Natural killer cell treated with Interleukin-12 subunit alpha and Interleukin-12 subunit beta and Interleukin-15 and Interleukin-18, amount 100 ng/mL, for 72 hours (primary cell): ENCODE measurements at regions not wholly inside any gene's neighbourhood (a gene's known extent, or its start where the extent isn't known, plus 50 kb on each side); places are given as distances from the start of the nearest gene placed in this dataset.
"Not testable (repeated sequence)": the region's sequence is repeated elsewhere in the genome, so short reads cannot be mapped to it uniquely, and the experiment has no call there.

ENCODE experiments used
- ATAC-seq, 2 donors: fragments of 150-1000 bp; cut with Tn5 transposase in 1 of 2; sonication (Bioruptor Pico), chemical (Tn5 transposase) in 1 of 2; 2 replicates each; pipeline ENCODE4 v1.10.0; 2021
- DNase-seq: peaks from one replicate; pipeline ENCODE4 v3.0.0; 2022; ENCODE audit warnings: low spot score
- H3K27ac Mint-ChIP-seq, 2 donors: 1 replicate in 1 of 2; 2 replicates in 1 of 2; pipeline ENCODE4 v1.8.0; 2022; ENCODE audit warnings: mixed read lengths in 2 of 2, mild to moderate bottlenecking in 1 of 2, moderate library complexity in 1 of 2
- H3K27me3 Mint-ChIP-seq, 2 donors: 1 replicate in 1 of 2; 2 replicates in 1 of 2; pipeline ENCODE4 v1.8.0; 2022; ENCODE audit warnings: mixed read lengths in 2 of 2
- H3K36me3 Mint-ChIP-seq: one replicate; pipeline ENCODE4 v1.8.0; 2022; ENCODE audit warnings: mixed read lengths
- H3K4me1 Mint-ChIP-seq, 2 donors: 1 replicate in 1 of 2; 2 replicates in 1 of 2; pipeline ENCODE4 v1.8.0; 2022; ENCODE audit warnings: low read depth in 2 of 2, mixed read lengths in 2 of 2, mild to moderate bottlenecking in 1 of 2
- H3K4me3 Mint-ChIP-seq: one replicate; pipeline ENCODE4 v1.8.0; 2022; ENCODE audit warnings: mixed read lengths
- H3K9me3 Mint-ChIP-seq: 2 replicates; pipeline ENCODE4 v1.8.0; 2022; ENCODE audit warnings: mixed read lengths

GRCh38 chr11:69576069-69576782, 64.7 kb upstream of the CCND1 start:
- H3K36me3 Mint-ChIP-seq, result no peaks in the 10 kb centered on the region
- H3K4me3 Mint-ChIP-seq, result no peak overlapping the region
- H3K27ac Mint-ChIP-seq, result no peak overlapping the region
- H3K27me3 Mint-ChIP-seq, result peaks cover 13 to 37% of the 10 kb centered on the region in 2 donors
- no peaks in the 10 kb centered on the region for H3K4me1 Mint-ChIP-seq
- DNase-seq (no peak), ATAC-seq (peak in 1 of 2 donors; percentile 48)
- no peaks in the 10 kb centered on the region for H3K9me3 Mint-ChIP-seq

GRCh38 chr11:69578167-69578566, 62.8 kb upstream of the CCND1 start:
- Mint-ChIP-seq H3K9me3 (no peaks in the 10 kb centered on the region), H3K27ac (no peak overlapping the region), H3K36me3 (no peaks in the 10 kb centered on the region), H3K27me3 (peaks cover 17 to 32% of the 10 kb centered on the region in 2 donors), H3K4me3 (no peak overlapping the region), H3K4me1 (no peaks in the 10 kb centered on the region)
- DNase-seq, result no peak
- no peak for ATAC-seq

DNA sequence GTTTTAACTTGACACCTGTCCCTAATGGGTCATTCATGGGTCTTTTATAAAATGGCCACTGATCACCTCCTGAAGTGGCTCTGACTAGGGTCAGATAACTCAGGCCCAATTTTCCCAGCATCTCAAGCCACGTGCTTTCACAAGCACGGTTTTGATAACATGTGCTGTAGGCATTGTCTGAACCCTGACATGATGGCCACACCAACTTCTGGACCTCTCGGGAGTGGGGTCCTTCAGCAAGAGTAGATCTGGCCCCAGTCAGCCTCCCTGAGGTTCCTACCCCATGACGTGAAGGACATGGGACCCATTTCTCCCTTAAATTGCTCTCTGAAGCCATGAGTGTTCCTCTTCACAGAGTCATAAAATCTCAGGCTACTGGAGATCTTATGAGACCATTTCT, 60.4 kb upstream of the CCND1 start:
- no peak for DNase-seq
- no peaks in the 10 kb centered on the region for H3K36me3 Mint-ChIP-seq
- H3K27ac Mint-ChIP-seq, result no peak overlapping the region
- H3K4me1 Mint-ChIP-seq, result no peaks in the 10 kb centered on the region
- peaks cover 19 to 23% of the 10 kb centered on the region in 2 donors for H3K27me3 Mint-ChIP-seq
- ATAC-seq, result no peak
- no peak overlapping the region for H3K4me3 Mint-ChIP-seq
- H3K9me3 Mint-ChIP-seq, result no peaks in the 10 kb centered on the region

GRCh38 chr11:69582756-69583467, 58.0 kb upstream of the CCND1 start:
- H3K4me1 Mint-ChIP-seq, result no peaks in the 10 kb centered on the region
- H3K36me3 Mint-ChIP-seq, result no peaks in the 10 kb centered on the region
- no peak overlapping the region for H3K27ac Mint-ChIP-seq
- no peak for DNase-seq
- no peaks in the 10 kb centered on the region for H3K9me3 Mint-ChIP-seq
- ATAC-seq, result no peak
- H3K4me3 Mint-ChIP-seq, result no peak overlapping the region
- H3K27me3 Mint-ChIP-seq, result peaks cover 20 to 21% of the 10 kb centered on the region in 2 donors

DNA sequence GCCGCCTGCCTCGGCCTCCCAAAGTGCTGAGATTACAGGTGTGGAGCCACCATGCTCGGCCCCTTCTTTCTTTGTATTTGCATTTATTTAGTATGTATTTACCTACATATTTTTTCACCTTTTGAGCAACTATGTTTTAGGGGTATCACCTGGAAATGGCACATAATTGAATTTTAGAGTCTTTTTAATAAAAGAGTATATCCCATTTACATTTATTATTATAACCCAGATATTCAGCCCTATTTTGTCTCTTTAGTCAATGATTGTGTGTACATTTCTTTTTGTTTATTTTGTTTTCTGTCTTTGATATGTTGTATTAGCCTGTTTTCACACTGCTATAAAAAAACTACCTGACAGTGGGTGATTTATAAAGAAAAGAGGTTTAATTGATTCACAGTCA, 56.8 kb upstream of the CCND1 start:
- DNase-seq, result no peak
- Mint-ChIP-seq H3K9me3 (no peaks in the 10 kb centered on the region), H3K4me1 (no peaks in the 10 kb centered on the region), H3K4me3 (no peak overlapping the region), H3K27me3 (peaks cover 24% of the 10 kb centered on the region in 2 donors), H3K36me3 (no peaks in the 10 kb centered on the region), H3K27ac (no peak overlapping the region)
- no peak for ATAC-seq

GRCh38 chr11:69585385-69585784, 55.6 kb upstream of the CCND1 start:
- Mint-ChIP-seq H3K4me1 (no peaks in the 10 kb centered on the region), H3K27me3 (peaks cover 24 to 26% of the 10 kb centered on the region in 2 donors), H3K27ac (no peak overlapping the region), H3K36me3 (no peaks in the 10 kb centered on the region), H3K9me3 (no peaks in the 10 kb centered on the region), H3K4me3 (no peak overlapping the region)
- ATAC-seq, result no peak
- no peak for DNase-seq

DNA sequence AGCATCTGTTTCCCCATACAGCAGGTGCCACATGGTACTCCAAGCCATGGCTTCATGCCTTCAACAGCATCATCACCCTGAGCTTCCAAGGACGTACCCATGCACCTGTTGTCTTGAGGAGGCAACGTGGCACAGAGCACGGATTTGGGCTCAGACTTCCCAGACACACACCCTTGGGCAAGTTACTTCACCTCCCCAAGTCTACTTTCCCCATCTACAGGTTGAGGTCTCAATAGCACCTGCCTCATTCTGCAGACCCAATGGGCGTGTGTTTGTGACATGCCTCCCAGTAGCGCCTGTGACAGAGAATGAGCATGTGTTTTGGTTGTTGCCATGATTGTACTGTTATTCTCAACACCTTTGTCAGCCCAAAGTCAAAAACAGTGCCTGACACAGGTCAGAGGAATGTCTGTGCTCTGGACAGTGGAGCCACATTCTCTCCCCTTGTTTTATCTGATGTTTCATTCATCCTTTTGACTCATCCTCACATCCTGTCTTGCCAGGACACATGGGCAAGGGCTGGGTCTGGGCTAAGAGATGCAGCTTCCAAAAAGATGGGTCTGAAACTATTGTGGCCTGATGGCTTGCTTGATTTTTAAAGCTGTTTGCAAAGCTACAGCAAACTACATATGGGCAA, 53.4 kb upstream of the CCND1 start:
- DNase-seq (no peak), ATAC-seq (no peak)
- no peaks in the 10 kb centered on the region for H3K9me3 Mint-ChIP-seq
- H3K27me3 Mint-ChIP-seq, result peaks cover 12 to 20% of the 10 kb centered on the region in 2 donors
- H3K36me3 Mint-ChIP-seq, result no peaks in the 10 kb centered on the region
- H3K4me3 Mint-ChIP-seq, result no peak overlapping the region
- no peaks in the 10 kb centered on the region for H3K4me1 Mint-ChIP-seq
- no peak overlapping the region for H3K27ac Mint-ChIP-seq

DNA sequence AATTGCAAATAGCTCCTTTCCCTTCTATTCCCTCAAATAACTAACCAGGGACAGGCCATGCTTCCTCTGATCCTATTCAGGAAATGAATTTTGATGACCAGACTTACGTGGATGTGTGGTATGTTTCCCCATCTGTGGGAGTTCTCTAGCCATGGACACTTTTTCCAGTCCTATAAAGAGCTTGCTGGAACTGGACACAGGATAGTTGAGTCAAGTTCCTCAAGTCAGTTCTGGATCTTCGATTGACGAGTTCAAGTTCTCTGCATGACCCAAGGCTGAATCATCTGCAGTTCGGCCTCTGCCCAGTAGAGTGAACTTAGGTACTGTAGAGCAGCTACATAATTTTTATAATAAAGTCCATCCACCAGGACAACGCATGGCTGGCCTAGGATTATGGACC, 52.7 kb upstream of the CCND1 start:
- Mint-ChIP-seq H3K36me3 (no peaks in the 10 kb centered on the region), H3K27ac (no peak overlapping the region), H3K9me3 (no peaks in the 10 kb centered on the region), H3K27me3 (peaks cover 12 to 19% of the 10 kb centered on the region in 2 donors), H3K4me1 (no peaks in the 10 kb centered on the region), H3K4me3 (no peak overlapping the region)
- no peak for ATAC-seq
- DNase-seq, result no peak

- not testable (repeated sequence) for H3K27ac Mint-ChIP-seq, DNase-seq, H3K9me3 Mint-ChIP-seq, ATAC-seq, H3K4me3 Mint-ChIP-seq, H3K4me1 Mint-ChIP-seq, H3K36me3 Mint-ChIP-seq
- H3K27me3 Mint-ChIP-seq, result peaks cover 12 to 14% of the 10 kb centered on the region in 2 donors
These were observed 50.9 kb upstream of the CCND1 start for GRCh38 chr11:69590088-69590487.
